GM12878 (cell line): ENCODE measurements at regions not wholly inside any gene's neighbourhood (a gene's known extent, or its start where the extent isn't known, plus 50 kb on each side); places are given as distances from the start of the nearest gene placed in this dataset.

ENCODE experiments used
- ATAC-seq: fragments of 200-7000 bp; cut with Tn5 transposase; 3 replicates; pipeline ENCODE4 v1.9.1; 2020; ENCODE audit warnings: mild to moderate bottlenecking, moderate library complexity
- BruUV-seq: library from RNA; stranded (reverse); fragments of 400-500 nt; replicated peaks from 2 replicates; lab custom pipeline; 2021; lab: Mats Ljungman, UMichigan
- CTCF ChIA-PET: fragments of 300-600 bp; sonication (Branson Sonifier 250); formaldehyde crosslinking; extraction: SDS; loops from one replicate; lab custom pipeline; 2021; ENCODE audit warnings: inconsistent platforms; lab: Yijun Ruan, JAX
- POLR2A ChIA-PET: fragments of 350-600 bp; formaldehyde crosslinking; extraction: SDS; loops from one replicate; lab custom pipeline; 2021; ENCODE audit warnings: inconsistent platforms; lab: Charles Lee
- RAD21 ChIA-PET: fragments of 300-600 bp; sonication (Branson Sonifier 250); formaldehyde crosslinking; loops from one replicate; lab custom pipeline; 2023; ENCODE audit warnings: antibody characterized with exemption; ENCODE audit not compliant: unreplicated experiment; lab: Charles Lee
- SMC1A ChIA-PET: fragments of 300-600 bp; sonication (Branson Sonifier 250); formaldehyde crosslinking; loops from one replicate; lab custom pipeline; 2023; ENCODE audit not compliant: unreplicated experiment, uncharacterized antibody; lab: Charles Lee
- DNase-seq: peaks from one replicate; pipeline ENCODE4 v3.0.0-alpha.2; 2011; ENCODE audit warnings: low read depth, low spot score
- FAIRE-seq: peaks from 3 replicates; lab custom pipeline; 2011; peaks lifted over from hg19 to GRCh38; lab: Jason Lieb, UNC
- H2AFZ ChIP-seq: 2 replicates; pipeline ENCODE4 v1.6.0; 2011; ENCODE audit warnings: low read depth, low read length, control low read depth; ENCODE audit not compliant: control insufficient read depth
- H3K27ac ChIP-seq: 2 replicates; pipeline ENCODE4 v1.5.1; 2011; ENCODE audit warnings: control low read depth; ENCODE audit not compliant: control insufficient read depth, insufficient read depth
- H3K27me3 ChIP-seq, 2 experiments: replicated peaks in 1 of 2; 2 replicates each; pipeline versions ENCODE4 v1.6.0 to v1.6.1; 2011; ENCODE audit warnings: low read length in 1 of 2; ENCODE audit not compliant: control insufficient read depth in 2 of 2, insufficient read depth in 2 of 2
- H3K36me3 ChIP-seq, 2 experiments: 2 replicates each; pipeline ENCODE4 v1.5.1; 2011; ENCODE audit warnings: low read length in 1 of 2; ENCODE audit not compliant: control insufficient read depth in 2 of 2, insufficient read depth in 2 of 2
- H3K4me1 ChIP-seq: 2 replicates; pipeline ENCODE4 v1.6.1; 2011; ENCODE audit warnings: mild to moderate bottlenecking, low read length, moderate library complexity, mixed read lengths; ENCODE audit not compliant: control insufficient read depth, insufficient read depth
- H3K4me2 ChIP-seq: 2 replicates; pipeline ENCODE4 v1.6.0; 2011; ENCODE audit warnings: control low read depth; ENCODE audit not compliant: control insufficient read depth, insufficient read depth
- H3K4me3 ChIP-seq: fragments of 200-600 bp; sonication (generic); 2 replicates; pipeline ENCODE4 v1.5.1; 2016
- H3K79me2 ChIP-seq: 2 replicates; pipeline ENCODE4 v1.6.0; 2011; ENCODE audit warnings: low read length; ENCODE audit not compliant: control insufficient read depth, insufficient read depth
- H3K9ac ChIP-seq: 2 replicates; pipeline ENCODE4 v1.8.0; 2011; ENCODE audit warnings: low read length, control low read depth, mixed read lengths; ENCODE audit not compliant: control insufficient read depth, insufficient read depth
- H3K9me3 ChIP-seq: replicated peaks from 3 replicates; pipeline ENCODE4 v1.5.1; 2011; ENCODE audit warnings: mild to moderate bottlenecking, low read length; ENCODE audit not compliant: control insufficient read depth, insufficient read depth
- H4K20me1 ChIP-seq: 2 replicates; pipeline ENCODE4 v1.6.0; 2011; ENCODE audit not compliant: control insufficient read depth, insufficient read depth
- CEBPZ ChIP-seq: fragments of 150-350 bp; IDR thresholded peaks from 2 replicates; pipeline ENCODE4 v1.6.1; 2016; ENCODE audit warnings: low read depth, low read length
- E4F1 ChIP-seq: fragments of 450-650 bp; IDR thresholded peaks from 2 replicates; pipeline ENCODE4 v1.6.1; 2018; ENCODE audit warnings: borderline replicate concordance, mild to moderate bottlenecking; ENCODE audit not compliant: partially characterized antibody
- FOXK2 ChIP-seq: fragments of 450-650 bp; IDR thresholded peaks from 2 replicates; pipeline ENCODE4 v1.6.1; 2017; ENCODE audit warnings: mild to moderate bottlenecking, moderate library complexity
- GABPA ChIP-seq: IDR thresholded peaks from 2 replicates; pipeline ENCODE4 v1.6.1; 2014; ENCODE audit warnings: antibody characterized with exemption, low read depth, mild to moderate bottlenecking, inconsistent platforms
- HDAC6 ChIP-seq: fragments of 200-600 bp; sonication (generic); IDR thresholded peaks from one replicate; pipeline ENCODE4 v1.8.0; 2017; ENCODE audit warnings: antibody characterized with exemption; ENCODE audit not compliant: unreplicated experiment
- MTA3 ChIP-seq: IDR thresholded peaks from 2 replicates; pipeline ENCODE4 v1.6.1; 2012; ENCODE audit warnings: low read length, inconsistent platforms, borderline replicate concordance
- MYC ChIP-seq: IDR thresholded peaks from 2 replicates; pipeline ENCODE4 v1.6.1; 2011; ENCODE audit warnings: mild to moderate bottlenecking, low read length, moderate library complexity, inconsistent platforms; ENCODE audit not compliant: insufficient read depth, insufficient replicate concordance, insufficient read length, severe bottlenecking
- NFIC ChIP-seq: IDR thresholded peaks from 2 replicates; pipeline ENCODE4 v1.6.1; 2012; ENCODE audit warnings: low read depth, mild to moderate bottlenecking, inconsistent platforms, low read length, moderate library complexity
- NFYA ChIP-seq: IDR thresholded peaks from 2 replicates; pipeline ENCODE4 v1.6.1; 2011; ENCODE audit warnings: low read depth, mild to moderate bottlenecking, low read length, improper control_type of control experiment, borderline replicate concordance
- USF1 ChIP-seq: IDR thresholded peaks from 2 replicates; pipeline ENCODE4 v1.6.1; 2011; ENCODE audit warnings: borderline replicate concordance, low read depth, mild to moderate bottlenecking, moderate library complexity, mixed read lengths, low read length; ENCODE audit not compliant: insufficient read depth; ENCODE audit errors: extremely low read length
- YBX1 ChIP-seq: fragments of 450-650 bp; IDR thresholded peaks from 2 replicates; pipeline ENCODE4 v1.6.1; 2016; ENCODE audit warnings: antibody characterized with exemption
- WGBS: methylation state at CpG from one replicate; pipeline ENCODE4 v1.1.6; 2016; ENCODE audit warnings: low lambda C conversion rate; ENCODE audit not compliant: insufficient replicate concordance, insufficient coverage; ENCODE audit errors: missing lambda C conversion rate; 5-methylcytosine and 5-hydroxymethylcytosine counted together
- in situ Hi-C: fragments of 300-500 bp; cut with MboI; formaldehyde crosslinking; loops from 9 replicates; pipeline ENCODE4 v1.14.3; 2018; ENCODE audit warnings: mixed read lengths
- intact Hi-C: fragments of 100-400 bp; cut with micrococcal nuclease; formaldehyde crosslinking; loops from one replicate; pipeline ENCODE4 v1.14.2; 2022; ENCODE audit not compliant: unreplicated experiment

- TF ChIP-seq USF1 (no peak), HDAC6 (no peak), MTA3 (no peak)
Measured at GRCh38 chr11:116173941-116174911, 598.6 kb downstream of the BUD13 start (continued).

DNA sequence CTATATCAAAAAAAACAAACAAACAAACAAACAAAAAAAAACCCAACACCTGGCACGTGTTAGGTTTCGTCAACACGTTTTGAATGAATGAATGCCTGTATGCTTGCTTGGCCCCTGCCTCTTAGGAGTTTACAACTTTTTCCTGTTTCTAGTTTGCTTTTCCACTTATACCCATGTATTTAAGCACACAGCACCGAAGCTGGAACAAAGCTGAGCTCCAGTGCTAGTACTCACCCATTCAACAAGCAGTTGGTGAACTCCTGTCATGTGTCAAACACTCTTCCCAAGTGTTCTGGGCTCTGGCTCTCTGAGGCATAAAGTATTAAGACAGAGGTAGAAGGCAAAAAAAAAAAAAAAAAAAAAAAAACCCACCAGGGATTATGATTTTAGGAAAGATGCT, 599.3 kb downstream of the BUD13 start:
- Histone ChIP-seq H3K27me3 (no peaks in the 10 kb centered on the region), H3K79me2 (no peaks in the 10 kb centered on the region), H3K4me1 (no peaks in the 10 kb centered on the region; the same call in 1 of the 2 replicates), H3K4me2 (no peak overlapping the region), H4K20me1 (no peaks in the 10 kb centered on the region), H3K9me3 (no peaks in the 10 kb centered on the region), H3K4me3 (no peak overlapping the region), H2AFZ (no peak overlapping the region), H3K9ac (no peak overlapping the region), H3K36me3 (no peaks in the 10 kb centered on the region), H3K27ac (no peak overlapping the region)
- ChIA-PET RAD21 (no interaction called here), POLR2A (no interaction called here), CTCF (no interaction called here), SMC1A (interaction anchor here (1.4 kb wide), 1 partner anchor 8 kb away, joined by 3 read pairs; no protein-coding TSS in a partner anchor)
- intact Hi-C loops, result no loop called here
- DNase-seq (no peak), FAIRE-seq (no peak), ATAC-seq (no peak)
- WGBS, result 54% methylated on average over 4 of the region's 4 CpGs
- BruUV-seq, result no TSS peak
- in situ Hi-C loops, result no loop called here
- TF ChIP-seq NFYA, result no peak
- TF ChIP-seq MYC, result no peak
- TF ChIP-seq FOXK2, result no peak
- TF ChIP-seq GABPA, result no peak
- TF ChIP-seq E4F1, result no peak
- no peak for TF ChIP-seq NFIC
- no peak for TF ChIP-seq YBX1
- no peak for TF ChIP-seq CEBPZ
